HAP-1 (cell line): ENCODE measurements at regions not wholly inside any gene's neighbourhood (a gene's known extent, or its start where the extent isn't known, plus 50 kb on each side); places are given as distances from the start of the nearest gene placed in this dataset.
"Not testable (repeated sequence)": the region's sequence is repeated elsewhere in the genome, so short reads cannot be mapped to it uniquely, and the experiment has no call there.

Source experiments
- DNase-seq, 2 experiments: peaks; one replicate each; pipeline ENCODE4 v3.0.0-alpha.2; 2016 to 2020; ENCODE audit warnings: low spot score in 2 of 2
- H3K27me3 ChIP-seq: fragments of 250-450 bp; sonication (Bioruptor Pico); 2 replicates; pipeline ENCODE4 v1.5.1; 2020; ENCODE audit warnings: low read depth, mild to moderate bottlenecking, moderate library complexity
- H3K36me3 ChIP-seq: fragments of 250-450 bp; sonication (Bioruptor Pico); replicated peaks from 2 replicates; pipeline ENCODE4 v1.5.1; 2020; ENCODE audit warnings: mild to moderate bottlenecking
- H3K4me1 ChIP-seq: fragments of 250-450 bp; sonication (Bioruptor Pico); 2 replicates; pipeline ENCODE4 v1.5.1; 2020; ENCODE audit warnings: mild to moderate bottlenecking
- H3K4me3 ChIP-seq: fragments of 250-450 bp; sonication (Bioruptor Pico); 2 replicates; pipeline ENCODE4 v1.5.1; 2020; ENCODE audit warnings: mild to moderate bottlenecking, moderate library complexity
- H3K9me3 ChIP-seq: fragments of 250-450 bp; sonication (Bioruptor Pico); 2 replicates; pipeline ENCODE4 v1.5.1; 2020; ENCODE audit warnings: mild to moderate bottlenecking, moderate library complexity
- in situ Hi-C: fragments of 300-500 bp; cut with MboI; formaldehyde crosslinking; loops from 3 replicates; pipeline ENCODE4 v1.14.3; 2020; ENCODE audit warnings: low sequenced_read_pairs, inconsistent platforms, mixed read lengths

GRCh38 chr12:116450406-116450910 lies 108.7 kb upstream of the MAP1LC3B2 start:
- DNase-seq = no peak
- in situ Hi-C loops = no loop called here
- no peaks in the 10 kb centered on the region for H3K27me3 ChIP-seq
- peaks cover 14% of the 10 kb centered on the region for H3K4me1 ChIP-seq
- no peaks in the 10 kb centered on the region; the same call in none of the 2 replicates for H3K9me3 ChIP-seq
- H3K4me3 ChIP-seq = no peak overlapping the region
- no peaks in the 10 kb centered on the region for H3K36me3 ChIP-seq

DNA sequence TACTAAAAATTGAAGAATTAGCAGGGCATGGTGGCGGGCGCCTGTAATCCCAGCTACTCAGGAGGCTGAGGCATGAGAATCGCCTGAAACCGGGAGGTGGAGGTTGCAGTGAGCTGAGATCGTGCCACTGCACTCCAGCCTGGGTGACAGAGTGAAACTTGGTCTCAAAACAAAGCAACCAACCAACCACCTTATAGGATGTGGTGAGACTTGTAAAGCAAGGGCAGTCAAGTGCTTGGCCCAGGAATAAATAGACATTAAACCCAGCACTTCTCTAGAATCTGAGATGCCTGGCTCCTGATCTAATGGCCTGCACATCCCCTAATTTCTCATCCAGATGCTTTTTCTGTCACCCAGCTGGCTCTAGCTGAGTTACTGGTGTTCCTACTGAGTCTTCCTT lies 106.2 kb upstream of the MAP1LC3B2 start:
- H3K9me3 ChIP-seq, H3K27me3 ChIP-seq, DNase-seq, in situ Hi-C loops, H3K36me3 ChIP-seq, H3K4me3 ChIP-seq: not testable (repeated sequence)
- H3K4me1 ChIP-seq = peaks cover 22% of the 10 kb centered on the region

GRCh38 chr12:116453631-116454030 lies 105.5 kb upstream of the MAP1LC3B2 start:
- H3K36me3 ChIP-seq = no peaks in the 10 kb centered on the region
- H3K27me3 ChIP-seq = no peaks in the 10 kb centered on the region
- H3K4me1 ChIP-seq = peaks cover 22% of the 10 kb centered on the region
- in situ Hi-C loops = no loop called here
- H3K9me3 ChIP-seq = no peaks in the 10 kb centered on the region; the same call in none of the 2 replicates
- DNase-seq = no peak
- no peak overlapping the region for H3K4me3 ChIP-seq

DNA sequence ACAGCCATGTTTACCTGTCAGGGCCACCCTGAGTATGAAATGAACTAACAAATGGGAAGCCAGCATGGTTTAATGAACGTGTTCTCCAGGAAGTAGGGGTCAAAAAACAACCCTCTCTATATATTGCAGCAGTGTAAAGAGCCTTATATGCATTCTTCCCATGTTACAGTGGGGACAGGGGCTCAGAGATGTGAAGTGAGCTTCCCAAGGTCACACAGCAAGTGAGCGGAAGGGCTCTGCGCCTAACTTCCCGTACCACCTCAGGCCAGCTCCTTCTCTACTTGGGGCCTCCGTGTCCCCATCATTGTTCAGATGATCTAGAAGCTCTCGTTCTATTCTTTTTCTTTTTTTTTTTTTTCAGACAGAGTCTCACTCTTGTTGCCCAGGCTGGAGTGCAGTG lies 105.1 kb upstream of the MAP1LC3B2 start:
- no peak for DNase-seq
- Histone ChIP-seq H3K36me3 (no peaks in the 10 kb centered on the region), H3K27me3 (no peaks in the 10 kb centered on the region), H3K4me1 (peaks cover 19% of the 10 kb centered on the region), H3K9me3 (no peaks in the 10 kb centered on the region; the same call in 1 of the 2 replicates), H3K4me3 (no peak overlapping the region)
- in situ Hi-C loops = no loop called here

DNA sequence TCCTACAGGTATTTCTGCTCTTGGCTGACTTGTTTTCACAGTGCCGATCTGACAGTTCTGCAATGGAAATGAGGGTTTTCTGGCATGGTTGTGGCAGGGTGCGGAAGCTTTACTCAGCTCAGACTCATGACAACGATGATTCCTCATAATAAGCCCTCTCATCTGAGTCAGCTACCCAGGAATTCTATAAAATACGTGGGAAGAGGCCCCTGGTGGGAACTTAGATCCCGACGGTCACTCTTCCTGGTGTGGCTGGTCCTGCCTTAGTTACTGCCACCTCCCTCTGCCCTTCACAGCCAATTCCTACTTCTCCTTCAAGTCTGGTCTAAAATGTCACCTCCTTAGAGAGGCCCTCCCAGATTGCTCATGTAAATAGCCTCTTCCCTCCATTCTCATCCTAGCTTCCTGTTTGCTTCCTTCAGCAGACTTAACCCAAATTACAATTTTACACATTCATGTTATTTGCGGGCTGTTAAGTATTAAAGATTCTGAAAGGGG lies 104.2 kb upstream of the MAP1LC3B2 start:
- DNase-seq = no peak

DNA sequence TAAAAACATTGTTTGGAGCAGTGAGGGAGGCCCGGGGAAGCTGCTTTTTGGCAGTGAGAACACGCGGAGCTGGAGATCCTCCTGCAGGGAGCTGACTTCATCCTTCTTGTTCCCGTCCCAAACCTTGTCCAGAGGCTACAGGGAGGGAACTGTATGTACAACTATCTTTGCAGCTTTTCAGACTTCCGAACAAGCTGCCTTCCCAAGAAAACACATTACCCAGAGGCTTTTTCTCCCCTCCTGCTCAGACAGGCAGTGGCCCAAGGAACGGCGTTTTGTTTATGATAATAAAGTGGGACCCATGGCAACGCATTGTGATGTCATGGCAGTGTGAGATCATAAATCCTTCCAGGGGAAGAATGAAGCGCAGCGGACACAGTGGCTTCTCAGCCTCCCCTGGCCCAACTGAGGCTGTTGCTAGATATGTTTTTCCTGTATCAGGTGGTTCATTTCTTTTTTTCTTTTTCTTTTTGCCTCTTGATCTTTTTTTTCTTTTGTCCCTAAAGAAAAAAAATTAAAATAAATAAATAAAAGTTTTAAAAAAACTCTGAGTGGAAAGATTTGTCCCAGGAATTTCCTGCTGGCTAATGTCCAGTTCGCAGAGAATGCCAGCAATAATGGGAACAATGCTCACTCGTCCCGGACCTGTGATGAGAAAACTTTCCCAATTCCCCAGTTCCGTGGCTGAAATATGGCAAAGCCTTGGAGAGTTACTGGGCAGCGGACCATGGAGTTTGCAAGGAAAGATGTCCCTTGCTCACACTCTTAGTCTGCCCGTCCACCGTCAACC lies 103.4 kb upstream of the MAP1LC3B2 start:
- DNase-seq = peak; percentile 84 to 88
- Histone ChIP-seq H3K27me3 (no peaks in the 10 kb centered on the region), H3K36me3 (no peaks in the 10 kb centered on the region), H3K4me1 (peaks cover 12% of the 10 kb centered on the region), H3K4me3 (no peak overlapping the region), H3K9me3 (no peaks in the 10 kb centered on the region)
- in situ Hi-C loops = no loop called here

More for the DNA sequence above, 104.2 kb upstream of the MAP1LC3B2 start:
- Histone ChIP-seq H3K36me3 (no peaks in the 10 kb centered on the region), H3K4me3 (no peak overlapping the region), H3K27me3 (no peaks in the 10 kb centered on the region), H3K4me1 (peaks cover 12% of the 10 kb centered on the region), H3K9me3 (no peaks in the 10 kb centered on the region; the same call in 1 of the 2 replicates)
- in situ Hi-C loops = no loop called here

- in situ Hi-C loops = no loop called here
- Histone ChIP-seq H3K36me3 (no peaks in the 10 kb centered on the region), H3K4me3 (no peak overlapping the region), H3K27me3 (no peaks in the 10 kb centered on the region), H3K4me1 (peaks cover 12% of the 10 kb centered on the region), H3K9me3 (no peaks in the 10 kb centered on the region)
- no peak for DNase-seq
These were observed 102.7 kb upstream of the MAP1LC3B2 start for GRCh38 chr12:116456330-116457082.

DNA sequence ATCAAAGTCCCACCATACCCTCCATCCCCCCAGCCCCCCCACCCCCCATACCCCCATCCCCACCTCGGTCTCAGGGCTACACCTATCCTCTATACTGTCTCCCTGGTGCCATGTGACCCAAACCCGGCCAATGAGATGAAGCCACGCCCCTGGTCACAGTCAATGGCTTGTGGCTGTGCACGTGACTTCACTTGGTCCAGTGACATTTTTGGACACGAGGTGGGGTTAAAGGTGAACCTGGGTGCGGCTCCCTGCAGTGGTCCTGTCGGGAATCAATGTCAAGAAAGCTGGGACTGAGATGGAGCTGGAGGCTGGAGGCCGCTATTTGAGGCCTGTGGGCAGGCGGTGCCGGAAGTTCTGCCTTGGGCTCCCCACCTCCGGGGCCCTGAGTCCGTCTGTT lies 100.7 kb upstream of the MAP1LC3B2 start:
- Histone ChIP-seq H3K9me3 (no peaks in the 10 kb centered on the region), H3K4me3 (no peak overlapping the region), H3K4me1 (peaks cover 12% of the 10 kb centered on the region), H3K27me3 (no peaks in the 10 kb centered on the region), H3K36me3 (no peaks in the 10 kb centered on the region)
- DNase-seq = peak in 1 of 2 experiments; percentile 19
- in situ Hi-C loops = no loop called here

DNA sequence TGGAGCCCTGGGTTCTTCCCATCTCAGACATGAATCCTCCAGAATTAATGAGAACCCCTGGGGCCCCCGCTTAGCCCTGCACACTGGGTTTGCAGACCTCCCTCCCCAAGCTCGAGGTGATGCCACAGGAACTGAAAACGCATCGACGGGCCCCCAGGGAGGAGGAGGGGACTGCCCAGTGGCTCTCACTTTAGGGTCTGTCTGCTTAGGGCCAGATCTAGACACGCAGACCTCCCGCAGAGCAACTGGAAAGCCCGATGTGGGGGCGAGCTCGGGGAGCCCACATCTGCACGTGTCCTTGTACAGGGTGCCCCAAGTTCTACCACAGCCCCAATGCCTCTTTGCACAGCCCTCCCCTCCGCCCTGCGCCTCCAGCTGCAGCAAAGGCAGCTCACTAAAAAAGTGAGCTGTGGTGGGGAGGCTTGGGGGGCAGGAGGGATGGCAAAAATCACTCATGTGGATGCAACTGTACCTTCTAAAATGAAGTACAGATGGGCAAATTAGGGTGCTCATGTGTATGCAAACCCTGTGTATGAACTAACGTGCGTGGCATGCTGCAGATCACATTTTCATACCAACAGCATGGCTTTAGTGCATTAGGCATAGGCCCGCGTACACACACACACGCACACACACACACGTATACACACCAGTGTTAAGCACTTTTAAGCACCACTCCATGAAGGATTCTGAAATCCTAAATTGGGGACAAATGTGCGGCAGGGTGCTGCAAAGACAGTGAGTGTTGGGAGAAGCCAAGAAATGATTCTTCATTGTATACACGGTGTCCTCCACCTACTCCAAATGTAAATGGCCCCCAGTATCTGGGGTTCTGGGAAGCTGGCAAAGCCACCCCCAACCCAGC lies 99.9 kb upstream of the MAP1LC3B2 start:
- Histone ChIP-seq H3K27me3 (no peaks in the 10 kb centered on the region), H3K4me1 (peaks cover 12% of the 10 kb centered on the region), H3K4me3 (no peak overlapping the region), H3K36me3 (no peaks in the 10 kb centered on the region), H3K9me3 (no peaks in the 10 kb centered on the region)
- in situ Hi-C loops = no loop called here
- no peak for DNase-seq

DNA sequence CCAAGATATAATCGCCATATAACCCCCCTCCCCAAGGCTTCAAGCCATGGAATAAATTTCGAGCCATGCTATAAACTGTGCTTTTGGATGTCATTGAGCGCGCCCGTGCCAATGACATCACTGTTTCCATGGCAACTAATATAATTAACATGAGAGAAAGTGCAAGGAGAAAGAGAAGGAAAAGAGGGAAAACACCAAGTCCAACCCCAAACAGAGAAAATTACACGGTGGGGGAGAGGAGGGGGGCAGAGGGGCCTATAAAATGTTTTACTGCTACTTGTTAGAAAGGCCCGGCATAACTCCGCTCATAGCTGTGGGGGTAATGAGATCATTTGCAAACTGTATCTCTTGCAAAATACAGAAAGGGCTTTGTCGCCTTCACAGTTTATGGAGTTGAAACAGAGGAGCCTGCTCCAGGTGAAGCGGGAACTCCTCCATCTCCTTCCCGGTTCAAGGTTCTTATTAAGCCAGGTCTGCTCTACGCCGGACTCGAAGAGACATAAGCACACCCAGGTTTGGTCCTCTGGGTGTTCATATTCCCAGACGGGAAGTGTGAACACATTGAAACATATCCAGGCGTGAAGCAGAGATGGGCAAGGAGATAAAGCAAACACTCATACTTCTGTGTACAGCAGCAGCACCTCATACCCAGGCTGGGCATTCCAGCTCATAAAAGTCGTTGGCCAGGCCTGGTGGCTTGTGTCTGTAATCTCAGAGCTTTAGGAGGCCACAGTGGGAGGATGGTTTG lies 99.1 kb upstream of the MAP1LC3B2 start:
- Histone ChIP-seq H3K36me3 (no peaks in the 10 kb centered on the region), H3K4me3 (no peak overlapping the region), H3K4me1 (peaks cover 12% of the 10 kb centered on the region), H3K9me3 (no peaks in the 10 kb centered on the region), H3K27me3 (no peaks in the 10 kb centered on the region)
- DNase-seq = peak in 1 of 2 experiments; percentile 20
- in situ Hi-C loops = no loop called here

DNA sequence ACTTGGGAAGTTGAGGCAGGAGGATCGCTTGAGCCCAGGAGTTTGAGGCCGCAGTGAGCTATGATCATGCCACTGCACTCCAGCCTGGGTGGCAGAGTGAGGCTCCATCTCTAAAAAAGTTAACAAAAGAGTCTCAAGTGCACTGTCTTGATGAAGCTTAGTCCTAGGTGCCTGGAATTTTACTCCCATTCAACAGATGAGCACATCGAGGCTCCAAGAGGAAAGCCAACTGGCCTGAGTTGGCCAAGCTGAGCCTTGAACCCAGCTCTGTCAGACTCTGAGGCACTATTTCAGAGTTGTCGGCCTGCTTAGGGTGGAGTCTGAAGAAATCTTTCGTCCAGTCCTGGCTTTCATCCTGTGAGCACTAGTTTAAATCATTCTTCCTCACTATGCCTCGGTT lies 98.1 kb upstream of the MAP1LC3B2 start:
- peaks cover 4% of the 10 kb centered on the region for H3K4me1 ChIP-seq
- H3K9me3 ChIP-seq = no peaks in the 10 kb centered on the region
- in situ Hi-C loops = no loop called here
- no peak for DNase-seq
- no peak overlapping the region for H3K4me3 ChIP-seq
- no peaks in the 10 kb centered on the region for H3K27me3 ChIP-seq
- H3K36me3 ChIP-seq = no peaks in the 10 kb centered on the region

- Histone ChIP-seq H3K9me3 (no peaks in the 10 kb centered on the region), H3K36me3 (no peaks in the 10 kb centered on the region), H3K27me3 (no peaks in the 10 kb centered on the region), H3K4me1 (no peaks in the 10 kb centered on the region), H3K4me3 (no peak overlapping the region)
- DNase-seq = no peak
- in situ Hi-C loops = no loop called here
These were observed 95.8 kb upstream of the MAP1LC3B2 start for GRCh38 chr12:116463366-116463765.

GRCh38 chr12:116465407-116465806 lies 93.8 kb upstream of the MAP1LC3B2 start:
- H3K36me3 ChIP-seq = no peaks in the 10 kb centered on the region
- DNase-seq = no peak
- no peaks in the 10 kb centered on the region for H3K4me1 ChIP-seq
- in situ Hi-C loops = no loop called here
- no peak overlapping the region for H3K4me3 ChIP-seq
- H3K9me3 ChIP-seq = no peaks in the 10 kb centered on the region
- H3K27me3 ChIP-seq = no peaks in the 10 kb centered on the region
